ENCODE measurements at regions not wholly inside any gene's neighbourhood (a gene's known extent, or its start where the extent isn't known, plus 50 kb on each side); places are given as distances from the start of the nearest gene placed in this dataset.
"Not testable (repeated sequence)": the region's sequence is repeated elsewhere in the genome, so short reads cannot be mapped to it uniquely, and the experiment has no call there.

- FAIRE-seq (no peak), DNase-seq (ENCODE audit: low spot score in 2 of 2) (no peak)
Measured at GRCh38 chr16:52740766-52741165, 193.8 kb upstream of the TOX3 start.

DNA sequence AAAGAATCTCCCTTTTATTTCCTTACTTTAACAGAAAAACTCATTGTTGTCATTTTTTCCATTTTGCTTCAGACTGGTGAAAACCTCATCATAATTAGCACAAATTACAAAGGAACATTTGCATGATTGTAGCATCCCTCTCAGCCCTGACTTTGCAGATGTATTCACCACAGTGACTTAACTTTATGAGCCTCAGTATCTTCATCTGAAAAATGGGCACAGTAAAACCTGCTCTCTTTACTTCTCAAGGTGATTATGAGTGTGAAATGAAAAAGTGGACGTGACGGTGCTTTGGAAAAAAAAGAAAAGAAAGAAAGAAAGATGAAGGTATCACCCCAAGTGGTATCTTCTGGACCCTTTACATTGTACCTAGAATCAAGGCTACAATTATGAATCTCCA, 193.4 kb upstream of the TOX3 start:
- DNase-seq (ENCODE audit: low spot score in 2 of 2) (no peak), FAIRE-seq (no peak)

DNA sequence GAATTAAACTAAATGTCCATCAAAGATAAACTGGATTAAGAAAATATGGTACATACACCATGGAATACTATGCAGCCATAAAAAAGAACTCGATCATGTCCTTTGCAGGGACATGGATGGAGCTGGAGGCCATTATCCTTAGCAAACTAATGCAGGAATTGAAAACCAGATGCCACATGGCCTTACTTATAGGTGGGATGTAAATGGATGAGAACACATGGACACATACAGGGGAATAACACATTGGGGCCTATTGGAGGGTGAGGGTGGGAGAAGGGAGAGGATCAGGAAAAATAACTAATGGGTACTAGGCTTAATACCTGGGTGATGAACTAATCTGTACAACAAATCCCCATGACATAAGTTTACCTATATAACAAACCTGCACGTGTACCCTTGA, 192.0 kb upstream of the TOX3 start:
- not testable (repeated sequence) for FAIRE-seq

GRCh38 chr16:52731219-52731875, 184.4 kb upstream of the TOX3 start:
- no peak for FAIRE-seq
- DNase-seq (ENCODE audit: low spot score in 2 of 2): no peak

More for the DNA sequence above, 192.0 kb upstream of the TOX3 start:
- DNase-seq (ENCODE audit: low spot score in 2 of 2): not testable (repeated sequence)

DNA sequence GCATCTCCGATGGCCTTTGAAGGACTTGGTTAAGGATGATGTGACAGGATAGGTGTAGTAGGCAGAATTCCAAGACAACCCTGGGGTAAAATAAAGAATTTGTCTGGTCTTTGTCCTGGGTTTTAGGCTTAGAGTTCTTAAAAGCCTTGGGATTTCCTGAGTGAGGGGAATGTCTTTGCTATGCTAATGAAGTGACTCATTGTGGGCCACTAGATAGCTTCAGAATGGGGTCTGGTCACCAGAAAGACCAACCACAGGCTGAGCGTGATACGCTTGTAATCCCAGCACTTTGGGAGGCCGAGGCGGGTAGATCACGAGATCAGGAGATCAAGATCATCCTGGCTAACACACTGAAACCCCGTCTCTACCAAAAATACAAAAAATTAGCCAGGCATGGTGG, 182.8 kb upstream of the TOX3 start:
- FAIRE-seq: no peak
- DNase-seq (ENCODE audit: low spot score in 2 of 2): no peak

DNA sequence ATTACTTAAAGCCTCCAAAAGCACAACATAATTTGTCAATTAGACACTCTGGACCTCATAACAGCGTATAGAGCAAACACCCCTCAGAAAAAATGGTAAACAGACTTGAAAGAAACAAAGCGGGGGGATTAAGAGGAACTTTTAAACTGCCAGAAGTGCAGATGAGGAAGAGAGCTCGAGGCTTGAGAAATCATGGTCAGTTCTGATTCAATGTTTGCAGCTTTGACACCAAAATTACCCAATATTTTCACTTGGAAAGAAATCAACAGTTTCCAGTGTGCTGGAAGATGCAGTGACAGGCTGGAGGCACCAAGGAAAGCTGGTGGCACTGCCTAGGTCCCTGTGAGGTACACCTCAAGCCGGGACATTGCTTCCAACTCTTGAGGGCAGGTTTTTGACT, 180.9 kb upstream of the TOX3 start:
- FAIRE-seq (no peak), DNase-seq (ENCODE audit: low spot score in 2 of 2) (no peak)

- FAIRE-seq (no peak), DNase-seq (ENCODE audit: low spot score in 2 of 2) (no peak)
Measured at GRCh38 chr16:52727441-52727840, 180.5 kb upstream of the TOX3 start.

DNA sequence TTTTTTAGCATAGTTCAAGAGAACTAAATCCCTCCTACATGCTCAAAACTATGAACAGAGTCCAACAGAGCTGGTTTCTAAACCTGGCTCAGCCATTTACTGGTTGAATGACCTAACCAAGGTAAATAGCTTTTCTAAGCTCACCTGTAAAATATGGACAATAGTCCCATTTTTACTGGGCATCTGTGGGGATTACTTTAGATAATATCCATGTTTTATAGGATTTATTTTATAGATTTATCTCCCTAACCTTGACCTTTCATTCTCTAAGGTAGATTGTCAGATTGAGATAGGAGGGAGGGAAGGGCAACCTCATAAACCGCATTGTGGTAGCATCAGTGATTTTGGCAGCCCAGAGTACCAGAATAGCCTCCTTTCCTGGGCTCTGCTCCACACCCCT, 178.5 kb upstream of the TOX3 start:
- FAIRE-seq: no peak
- no peak for DNase-seq (ENCODE audit: low spot score in 2 of 2)

- DNase-seq (ENCODE audit: low spot score in 2 of 2) (no peak), FAIRE-seq (no peak)
Measured at GRCh38 chr16:52725043-52725442, 178.1 kb upstream of the TOX3 start.

DNA sequence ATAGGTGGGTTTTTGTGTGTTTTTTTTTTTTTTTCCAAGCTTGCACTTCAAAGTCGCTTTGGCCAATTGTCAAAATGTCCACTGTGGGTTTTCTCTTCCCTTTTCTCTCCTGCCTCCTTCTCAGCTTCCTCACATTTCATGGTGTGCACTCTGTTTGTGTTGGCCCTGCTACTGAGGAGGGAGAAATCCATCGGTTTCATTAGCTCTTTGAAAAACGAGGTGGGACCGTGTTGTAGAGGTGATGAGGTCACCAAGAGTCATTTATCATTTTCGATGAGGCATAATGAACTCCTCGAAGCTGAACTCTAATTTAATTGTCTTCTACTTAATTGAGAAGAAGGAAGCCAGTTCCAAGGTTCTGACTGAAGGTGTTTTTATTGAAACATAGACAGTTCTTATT, 174.4 kb upstream of the TOX3 start:
- no peak for FAIRE-seq
- no peak for DNase-seq (ENCODE audit: low spot score in 2 of 2)

DNA sequence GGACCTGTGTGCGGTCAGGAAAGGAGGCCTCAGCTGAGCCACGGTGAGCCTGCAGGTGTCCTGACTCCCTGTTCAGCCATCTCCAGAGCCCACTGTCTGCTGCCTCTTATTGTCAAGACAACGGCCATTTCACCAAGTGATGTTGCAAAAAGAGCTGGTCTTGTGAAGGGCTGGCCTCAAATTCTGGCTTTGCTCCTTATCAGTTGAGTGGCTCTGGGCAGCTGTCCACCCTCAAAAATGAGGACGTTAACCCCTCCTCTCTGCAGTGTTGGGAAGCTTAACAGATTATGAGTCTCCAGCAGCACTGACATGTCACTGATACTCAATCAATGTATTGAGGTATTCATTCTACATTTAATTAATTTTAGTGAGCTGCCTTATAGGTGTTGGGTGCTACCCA, 171.1 kb upstream of the TOX3 start:
- FAIRE-seq (no peak), DNase-seq (ENCODE audit: low spot score in 2 of 2) (no peak)

- no peak for FAIRE-seq
- no peak for DNase-seq (ENCODE audit: low spot score in 2 of 2)
Measured at GRCh38 chr16:52713740-52714139, 166.8 kb upstream of the TOX3 start.

DNA sequence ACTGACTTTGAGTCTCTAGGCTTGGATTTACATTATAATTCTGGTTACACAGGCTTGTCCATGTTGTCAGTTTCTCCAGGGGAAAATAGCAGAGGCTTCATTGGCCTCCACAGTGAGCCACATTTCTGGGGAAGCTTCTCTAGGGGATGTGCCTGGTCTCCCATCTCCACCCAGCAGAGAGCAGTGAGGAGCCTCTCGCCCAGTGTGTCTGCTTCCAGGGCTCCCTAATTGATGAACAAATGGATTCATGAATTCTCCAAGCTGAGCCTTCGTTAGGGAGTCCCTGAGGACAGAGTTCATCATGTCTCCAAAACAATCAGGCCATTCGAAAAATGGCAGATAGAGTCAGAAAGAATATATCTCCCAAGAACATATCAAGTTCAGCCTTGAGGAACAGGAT, 162.4 kb upstream of the TOX3 start:
- FAIRE-seq (no peak), DNase-seq (ENCODE audit: low spot score in 2 of 2) (no peak)

GRCh38 chr16:52708476-52708875, 161.5 kb upstream of the TOX3 start:
- FAIRE-seq: no peak
- DNase-seq (ENCODE audit: low spot score in 2 of 2): no peak

GRCh38 chr16:52707676-52708337, 160.9 kb upstream of the TOX3 start:
- FAIRE-seq (no peak), DNase-seq (ENCODE audit: low spot score in 2 of 2) (no peak)

DNA sequence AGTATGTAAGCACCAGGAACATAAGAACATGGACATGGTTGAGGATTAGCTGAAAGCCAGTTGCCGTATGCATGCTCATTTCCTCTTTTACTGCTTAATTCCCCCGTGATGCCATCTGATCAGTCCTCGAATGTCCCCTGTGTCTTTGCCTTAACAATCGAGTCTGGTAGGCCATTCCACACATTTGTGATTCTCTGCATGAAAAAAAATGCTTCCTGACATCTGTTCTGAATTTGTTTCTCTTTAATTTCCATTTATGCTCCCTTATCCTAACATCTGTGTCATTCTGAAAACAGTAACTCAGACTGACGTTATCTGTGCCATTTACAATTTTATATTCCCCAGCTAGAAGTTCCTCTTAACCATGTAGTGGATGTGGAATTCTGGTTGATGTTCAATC, 158.2 kb upstream of the TOX3 start:
- FAIRE-seq (no peak), DNase-seq (ENCODE audit: low spot score in 2 of 2) (no peak)

GRCh38 chr16:52697971-52698370, 151.0 kb upstream of the TOX3 start:
- no peak for FAIRE-seq
- DNase-seq (ENCODE audit: low spot score in 2 of 2): no peak

DNA sequence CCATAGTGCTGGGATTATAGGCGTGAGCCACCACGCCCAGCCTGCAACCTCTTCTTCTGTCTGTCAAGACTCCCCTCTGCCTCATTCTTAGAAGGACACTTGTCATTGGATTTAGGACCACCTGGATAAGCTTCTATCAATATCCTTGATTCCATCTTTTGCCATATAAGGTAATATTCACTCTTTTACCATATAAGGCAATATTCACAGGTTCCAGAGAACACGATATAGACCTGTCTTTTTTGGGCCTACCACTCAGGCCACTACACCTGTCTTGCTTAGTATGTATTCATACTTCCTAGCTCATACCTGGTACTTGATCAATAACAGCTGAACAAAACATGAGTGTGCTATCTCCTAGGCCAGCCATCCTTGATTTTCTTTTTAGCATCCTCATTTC, 149.2 kb upstream of the TOX3 start:
- DNase-seq (ENCODE audit: low spot score in 2 of 2) (no peak), FAIRE-seq (no peak)

- no peak for FAIRE-seq
Measured at GRCh38 chr16:52690468-52690867, 143.5 kb upstream of the TOX3 start.

DNA sequence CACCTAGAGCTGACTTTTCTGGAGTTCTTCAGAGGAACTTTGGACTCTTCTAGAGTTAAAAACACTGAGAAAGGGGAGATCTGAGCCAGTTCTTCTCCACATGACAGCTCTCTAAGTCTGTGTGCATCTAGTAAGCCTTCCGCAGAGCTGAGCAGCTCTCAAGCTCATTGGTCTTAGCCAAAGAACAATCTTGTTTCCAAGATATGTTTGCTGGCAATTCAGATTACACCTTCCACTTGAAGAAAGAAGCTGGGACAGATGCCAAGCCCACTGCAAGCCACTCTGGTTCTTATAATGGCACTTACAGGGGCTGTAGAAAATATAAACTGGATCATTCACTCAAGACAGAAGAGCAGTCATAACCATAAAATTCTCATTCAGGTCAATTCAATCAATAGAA, 134.1 kb upstream of the TOX3 start:
- FAIRE-seq: no peak
- DNase-seq (ENCODE audit: low spot score in 2 of 2): no peak

More at GRCh38 chr16:52690468-52690867, 143.5 kb upstream of the TOX3 start:
- no peak for DNase-seq (ENCODE audit: low spot score in 2 of 2)

DNA sequence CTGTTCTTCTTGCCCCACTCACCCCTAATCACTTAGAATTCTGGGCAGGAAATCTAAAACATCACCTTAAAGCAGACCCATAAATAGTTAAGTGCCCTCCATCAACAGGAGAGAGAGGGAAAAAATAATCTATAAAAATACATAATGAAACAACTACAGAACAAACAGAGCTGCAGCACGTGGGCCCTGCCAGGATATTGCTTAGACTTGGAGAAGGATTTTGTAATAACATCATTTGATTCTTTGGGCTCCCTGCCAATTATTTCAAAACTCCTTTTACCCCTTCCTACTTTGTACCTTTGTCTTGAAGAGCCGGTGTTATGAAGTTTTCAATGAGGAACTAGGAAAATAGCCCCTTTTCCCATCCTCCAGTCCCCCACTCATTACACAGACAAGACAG, 130.6 kb upstream of the TOX3 start:
- DNase-seq (ENCODE audit: low spot score in 2 of 2): no peak
- no peak for FAIRE-seq

GRCh38 chr16:52676959-52677358, 130.0 kb upstream of the TOX3 start:
- FAIRE-seq (no peak), DNase-seq (ENCODE audit: low spot score in 2 of 2) (no peak)

GRCh38 chr16:52671590-52671989, 124.6 kb upstream of the TOX3 start:
- no peak for DNase-seq (ENCODE audit: low spot score in 2 of 2)
- no peak for FAIRE-seq
